ENCODE measurements at regions not wholly inside any gene's neighbourhood (a gene's known extent, or its start where the extent isn't known, plus 50 kb on each side); places are given as distances from the start of the nearest gene placed in this dataset.

DNA sequence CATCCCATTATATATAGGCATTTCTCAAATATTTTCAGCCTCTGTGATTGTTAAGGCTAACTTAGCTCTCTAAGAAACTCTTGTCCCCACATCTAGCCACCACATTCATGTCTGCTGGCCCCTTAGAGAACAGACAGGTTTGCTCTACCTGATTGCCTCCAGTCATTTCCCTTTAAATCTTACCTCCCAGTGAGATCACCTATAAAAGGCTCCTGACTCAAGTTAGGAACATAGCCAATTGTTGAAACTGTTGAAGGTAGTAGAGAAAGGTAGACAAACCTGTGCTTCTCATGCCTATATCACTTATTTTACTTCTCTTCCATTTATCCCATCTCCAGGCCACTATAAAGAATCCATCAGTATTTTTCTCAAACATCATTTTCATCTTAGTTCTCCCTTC is 771.4 kb downstream of the DIAPH3 start:
- TF ChIP-seq CTCF (IDR thresholded peaks at IDR 0.05) (no peak), POLR2A (IDR thresholded peaks at IDR 0.05) (no peak)
